CD4-positive, alpha-beta T cell (primary cell): ENCODE measurements at regions not wholly inside any gene's neighbourhood (a gene's known extent, or its start where the extent isn't known, plus 50 kb on each side); places are given as distances from the start of the nearest gene placed in this dataset.

Experiments used
- ATAC-seq: fragments of 200-7000 bp; cut with Tn5 transposase; one replicate; pipeline ENCODE4 v1.10.0; 2022; ENCODE audit warnings: mild to moderate bottlenecking; ENCODE audit not compliant: poor library complexity
- CTCF ChIA-PET: fragments of 350-600 bp; sonication (Branson Sonifier 250); formaldehyde crosslinking; loops from one replicate; lab custom pipeline; 2021; ENCODE audit warnings: antibody characterized with exemption, inconsistent platforms; lab: Charles Lee
- POLR2A ChIA-PET: fragments of 350-600 bp; sonication (Branson Sonifier 250); formaldehyde crosslinking; loops from one replicate; lab custom pipeline; 2021; ENCODE audit warnings: antibody characterized with exemption, inconsistent platforms; lab: Charles Lee
- DNase-seq, 14 experiments: peaks; one replicate each; pipeline ENCODE4 v3.0.0-alpha.2; 2013 to 2020; ENCODE audit warnings: mixed read lengths in 2 of 14
- H3K27ac ChIP-seq, 2 donors: one replicate each; pipeline versions ENCODE4 v1.5.1 to v1.7.0; 2013; ENCODE audit warnings: low read length in 2 of 2, low read depth in 1 of 2, mild to moderate bottlenecking in 1 of 2
- H3K27me3 ChIP-seq, 2 experiments: 1 replicate in 1 of 2; 2 replicates in 1 of 2; pipeline versions ENCODE4 v1.6.1 to v1.7.0; 2013; ENCODE audit warnings: low read length in 2 of 2, control low read depth in 1 of 2, mild to moderate bottlenecking in 1 of 2, moderate library complexity in 1 of 2; ENCODE audit not compliant: insufficient read depth in 2 of 2, control insufficient read depth in 1 of 2
- H3K36me3 ChIP-seq: one replicate; pipeline ENCODE4 v1.6.1; 2013; ENCODE audit warnings: low read length, control low read depth; ENCODE audit not compliant: insufficient read depth
- H3K4me1 ChIP-seq: one replicate; pipeline ENCODE4 v1.6.1; 2013; ENCODE audit warnings: low read length, control low read depth; ENCODE audit not compliant: insufficient read depth
- H3K4me3 ChIP-seq: one replicate; pipeline ENCODE4 v1.5.1; 2013; ENCODE audit warnings: mild to moderate bottlenecking, low read length, moderate library complexity
- H3K9me3 ChIP-seq, 2 experiments: 1 replicate in 1 of 2; 2 replicates in 1 of 2; pipeline versions ENCODE4 v1.6.1 to v1.7.0; 2013; ENCODE audit warnings: low read length in 2 of 2, mild to moderate bottlenecking in 2 of 2, control low read depth in 1 of 2, moderate library complexity in 1 of 2; ENCODE audit not compliant: control insufficient read depth in 1 of 2, insufficient read depth in 1 of 2
- H3K27ac Mint-ChIP-seq: one replicate; pipeline ENCODE4 v1.8.0; 2020; ENCODE audit warnings: mixed read lengths
- H3K27me3 Mint-ChIP-seq: one replicate; pipeline ENCODE4 v1.8.0; 2021; ENCODE audit warnings: mixed read lengths
- H3K36me3 Mint-ChIP-seq: one replicate; pipeline ENCODE4 v1.8.0; 2021; ENCODE audit warnings: low read depth, mixed read lengths
- H3K4me1 Mint-ChIP-seq: one replicate; pipeline ENCODE4 v1.8.0; 2021; ENCODE audit warnings: low read depth, mixed read lengths
- H3K4me3 Mint-ChIP-seq: one replicate; pipeline ENCODE4 v1.8.0; 2020; ENCODE audit warnings: mild to moderate bottlenecking, mixed read lengths
- H3K9me3 Mint-ChIP-seq: one replicate; pipeline ENCODE4 v1.8.0; 2020; ENCODE audit warnings: mixed read lengths
- CTCF ChIP-seq: fragments of 200-600 bp; IDR thresholded peaks from one replicate; pipeline ENCODE4 v1.8.0; 2022; ENCODE audit warnings: antibody characterized with exemption, mild to moderate bottlenecking
- intact Hi-C, 2 experiments: fragments of 100-400 bp; cut with DNase I in 1 of 2; cut with micrococcal nuclease in 1 of 2; formaldehyde crosslinking; loops; one replicate each; pipeline versions ENCODE4 v1.15.1 to v1.9.0; 2023 to 2025; cut with DNase I, micrococcal nuclease

- no peaks in the 10 kb centered on the region for H3K4me1 Mint-ChIP-seq
- ATAC-seq = no peak
- POLR2A ChIA-PET = no interaction called here
- H3K9me3 ChIP-seq = no peaks in the 10 kb centered on the region
- peaks cover 9% of the 10 kb centered on the region for H3K9me3 Mint-ChIP-seq
- no peak overlapping the region for H3K27ac Mint-ChIP-seq
- H3K36me3 ChIP-seq = no peaks in the 10 kb centered on the region
- no peak overlapping the region for H3K27ac ChIP-seq
- no peaks in the 10 kb centered on the region for H3K36me3 Mint-ChIP-seq
- CTCF ChIA-PET = no interaction called here
- H3K27me3 Mint-ChIP-seq = no peaks in the 10 kb centered on the region
- H3K27me3 ChIP-seq = no peaks in the 10 kb centered on the region
- intact Hi-C loops = no loop called here
- no peak overlapping the region for H3K4me3 Mint-ChIP-seq
- H3K4me1 ChIP-seq = no peaks in the 10 kb centered on the region
- no peak overlapping the region for H3K4me3 ChIP-seq
- no peak for DNase-seq
- no peak for TF ChIP-seq CTCF
Observed at GRCh38 chr13:55669051-55669450, 1471.7 kb upstream of the PRR20A start.

DNA sequence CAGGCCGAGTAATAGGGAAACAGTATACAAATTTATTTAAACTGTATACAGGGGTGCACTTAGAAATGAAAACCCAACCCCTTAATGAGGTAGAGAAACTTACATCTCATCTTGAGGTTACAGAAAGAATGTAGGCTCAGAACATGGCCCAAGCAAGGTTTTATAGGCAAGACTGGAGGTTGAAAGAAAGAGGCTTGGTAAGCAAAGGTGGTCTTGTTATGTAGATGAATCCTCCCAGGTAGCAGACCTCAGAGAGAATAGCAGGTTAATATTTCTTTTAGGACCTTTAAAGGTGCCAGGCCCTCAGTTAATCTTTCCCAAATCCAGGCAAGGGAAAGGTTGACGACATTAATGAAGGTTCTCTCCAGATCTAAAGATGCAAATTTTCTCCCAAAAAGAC lies 1466.8 kb upstream of the PRR20A start:
- Histone ChIP-seq H3K27ac (no peak overlapping the region), H3K9me3 (no peaks in the 10 kb centered on the region), H3K4me3 (no peak overlapping the region), H3K4me1 (no peaks in the 10 kb centered on the region), H3K36me3 (no peaks in the 10 kb centered on the region), H3K27me3 (no peaks in the 10 kb centered on the region)
- H3K9me3 Mint-ChIP-seq = peaks cover 10% of the 10 kb centered on the region
- intact Hi-C loops = no loop called here
- H3K4me3 Mint-ChIP-seq = no peak overlapping the region
- no peak for ATAC-seq
- TF ChIP-seq CTCF = no peak
- POLR2A ChIA-PET = no interaction called here
- H3K27me3 Mint-ChIP-seq = no peaks in the 10 kb centered on the region
- no peaks in the 10 kb centered on the region for H3K4me1 Mint-ChIP-seq
- CTCF ChIA-PET = no interaction called here
- no peak for DNase-seq
- no peaks in the 10 kb centered on the region for H3K36me3 Mint-ChIP-seq
- no peak overlapping the region for H3K27ac Mint-ChIP-seq

DNA sequence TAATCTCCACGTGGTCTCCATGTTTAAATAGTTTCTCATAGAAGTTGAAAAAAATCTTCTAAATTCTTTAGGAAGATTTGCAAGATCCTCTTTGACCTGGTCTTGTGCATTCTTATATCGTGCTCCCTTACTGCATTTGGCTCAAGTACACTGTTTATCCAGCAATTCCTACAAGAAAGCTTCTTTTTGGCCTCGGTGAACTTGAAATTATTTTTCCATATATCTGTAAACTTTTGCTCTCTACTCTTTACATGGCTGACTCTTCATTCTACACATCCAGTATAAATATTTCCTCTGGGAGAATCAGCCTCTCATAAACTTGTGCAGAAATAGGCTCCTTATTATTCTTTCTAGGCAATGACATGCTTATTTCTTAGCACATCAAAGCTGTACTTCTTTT lies 1457.9 kb upstream of the PRR20A start:
- POLR2A ChIA-PET = no interaction called here
- no peak for TF ChIP-seq CTCF
- Mint-ChIP-seq H3K9me3 (peaks cover 7% of the 10 kb centered on the region), H3K4me1 (no peaks in the 10 kb centered on the region), H3K4me3 (no peak overlapping the region), H3K36me3 (no peaks in the 10 kb centered on the region), H3K27ac (no peak overlapping the region), H3K27me3 (no peaks in the 10 kb centered on the region)
- Histone ChIP-seq H3K4me3 (no peak overlapping the region), H3K36me3 (no peaks in the 10 kb centered on the region), H3K27me3 (no peaks in the 10 kb centered on the region), H3K27ac (no peak overlapping the region), H3K4me1 (no peaks in the 10 kb centered on the region), H3K9me3 (peaks cover 0 to 4% of the 10 kb centered on the region in 2 experiments)
- intact Hi-C loops = no loop called here
- DNase-seq = no peak
- no peak for ATAC-seq
- CTCF ChIA-PET = no interaction called here
